K562 (cell line): ENCODE measurements at regions not wholly inside any gene's neighbourhood (a gene's known extent, or its start where the extent isn't known, plus 50 kb on each side); places are given as distances from the start of the nearest gene placed in this dataset.
A peak's percentile ranks its signal among the peaks of the same experiment; 100 is the strongest.

Experiments used
- ATAC-seq: fragments of 200-7000 bp; cut with Tn5 transposase; 3 replicates; pipeline ENCODE4 v1.9.1; 2020; ENCODE audit warnings: moderate library complexity
- BruUV-seq: library from RNA; stranded (reverse); fragments of 400-500 nt; replicated peaks from 2 replicates; lab custom pipeline; 2021; lab: Mats Ljungman, UMichigan
- CTCF ChIA-PET: fragments of 300-600 bp; formaldehyde crosslinking; extraction: SDS; loops from one replicate; lab custom pipeline; 2021; ENCODE audit warnings: low intra/inter-chr PET ratio; lab: Yijun Ruan, JAX
- POLR2A ChIA-PET: fragments of 300-600, 350-650 bp; sonication (Branson Sonifier 250); formaldehyde crosslinking; extraction: SDS; loops from one replicate; lab custom pipeline; 2021; ENCODE audit warnings: antibody characterized with exemption, inconsistent platforms; lab: Yijun Ruan, JAX
- DNase-seq, 4 experiments: peaks; one replicate each; pipeline versions ENCODE4 v3.0.0 to v3.0.0-alpha.2; 2011 to 2018; ENCODE audit warnings: low spot score in 3 of 4, mixed read lengths in 3 of 4; ENCODE audit errors: extremely low read depth in 1 of 4
- FAIRE-seq: peaks from 2 replicates; lab custom pipeline; 2011; peaks lifted over from hg19 to GRCh38; lab: Jason Lieb, UNC
- H2AFZ ChIP-seq: 2 replicates; pipeline ENCODE4 v1.6.0; 2011; ENCODE audit warnings: low read depth, low read length, control low read depth, inconsistent platforms
- H3K27ac ChIP-seq: fragments of 200-600 bp; 3 replicates; pipeline ENCODE4 v1.8.0; 2011; ENCODE audit warnings: low read depth, mild to moderate bottlenecking, control low read depth, inconsistent platforms, low read length, moderate library complexity, mixed read lengths; ENCODE audit errors: extremely low read depth
- H3K27me3 ChIP-seq, 2 experiments: fragments of 300-600 bp in 1 of 2; 2 replicates in 1 of 2; 3 replicates in 1 of 2; pipeline versions ENCODE4 v1.6.0 to v1.8.0; 2011; ENCODE audit warnings: inconsistent platforms in 2 of 2, low read length in 2 of 2, mild to moderate bottlenecking in 1 of 2, mixed read lengths in 1 of 2, moderate library complexity in 1 of 2; ENCODE audit not compliant: control insufficient read depth in 2 of 2, insufficient read depth in 2 of 2
- H3K36me3 ChIP-seq: fragments of 300-600 bp; 3 replicates; pipeline ENCODE4 v1.8.0; 2011; ENCODE audit warnings: mild to moderate bottlenecking, low read length, inconsistent platforms; ENCODE audit not compliant: control insufficient read depth, insufficient read depth
- H3K4me1 ChIP-seq, 2 experiments: fragments of 200-600 bp in 1 of 2; replicated peaks in 1 of 2; 2 replicates in 1 of 2; 3 replicates in 1 of 2; pipeline versions ENCODE4 v1.5.1 to v1.8.0; 2011; ENCODE audit warnings: inconsistent platforms in 2 of 2, low read length in 2 of 2, mild to moderate bottlenecking in 1 of 2, mixed read lengths in 1 of 2, moderate library complexity in 1 of 2; ENCODE audit not compliant: control insufficient read depth in 2 of 2, insufficient read depth in 2 of 2
- H3K4me2 ChIP-seq: 2 replicates; pipeline ENCODE4 v1.6.1; 2011; ENCODE audit warnings: low read length, control low read depth, inconsistent platforms, mixed read lengths; ENCODE audit not compliant: insufficient read depth
- H3K4me3 ChIP-seq: fragments of 200-600 bp; sonication (generic), shearing (Covaris generic); 2 replicates; pipeline ENCODE4 v1.5.1; 2016; ENCODE audit warnings: control low read depth, inconsistent platforms
- H3K79me2 ChIP-seq: fragments of 200-600 bp; 3 replicates; pipeline ENCODE4 v1.8.0; 2011; ENCODE audit warnings: low read length, inconsistent platforms; ENCODE audit not compliant: control insufficient read depth, insufficient read depth
- H3K9ac ChIP-seq, 2 experiments: 2 replicates each; pipeline versions ENCODE4 v1.6.0 to v1.6.1; 2011; ENCODE audit warnings: low read depth in 2 of 2, low read length in 2 of 2, control low read depth in 1 of 2, inconsistent platforms in 1 of 2, mild to moderate bottlenecking in 1 of 2, mixed read lengths in 1 of 2; ENCODE audit not compliant: insufficient read depth in 1 of 2
- H3K9me1 ChIP-seq: one replicate; pipeline ENCODE4 v1.6.0; 2011; ENCODE audit warnings: inconsistent platforms, mild to moderate bottlenecking, low read length, moderate library complexity; ENCODE audit not compliant: control insufficient read depth, insufficient read depth
- H3K9me3 ChIP-seq: replicated peaks from 2 replicates; pipeline ENCODE4 v1.5.1; 2011; ENCODE audit warnings: low read depth, low read length, inconsistent platforms; ENCODE audit not compliant: control insufficient read depth, insufficient read depth
- H4K20me1 ChIP-seq: replicated peaks from 2 replicates; pipeline ENCODE4 v1.6.1; 2011; ENCODE audit warnings: low read length, inconsistent platforms, mixed read lengths; ENCODE audit not compliant: control insufficient read depth, insufficient read depth
- AFF1 ChIP-seq, 2 experiments: fragments of 450-650 bp; IDR thresholded peaks; 2 replicates each; pipeline ENCODE4 v1.6.1; 2018; ENCODE audit warnings: mild to moderate bottlenecking in 2 of 2, low read depth in 1 of 2; ENCODE audit not compliant: partially characterized antibody in 2 of 2
- BCLAF1 ChIP-seq, 2 experiments: fragments of 450-650 bp in 1 of 2; IDR thresholded peaks; 2 replicates each; pipeline ENCODE4 v1.6.1; 2011 to 2017; ENCODE audit warnings: low read depth in 2 of 2, antibody characterized with exemption in 1 of 2, borderline replicate concordance in 1 of 2, low read length in 1 of 2, mild to moderate bottlenecking in 1 of 2, mixed read lengths in 1 of 2; ENCODE audit not compliant: control insufficient read depth in 1 of 2
- CEBPG ChIP-seq, 3 experiments: fragments of 200-800 bp in 1 of 3; sonication (Bioruptor generic) in 1 of 3; sonication (generic) in 1 of 3; formaldehyde crosslinking in 1 of 3; IDR thresholded peaks in 2 of 3; conservative IDR thresholded peaks in 1 of 3; 2 replicates each; pipeline versions ENCODE4 v1.6.1 to v1.8.0; 2016 to 2022; ENCODE audit warnings: missing compliant biosample characterization in 2 of 3, missing genetic modification characterization in 2 of 3, mild to moderate bottlenecking in 1 of 3, missing genetic modification reagents in 1 of 3
- DEAF1 ChIP-seq: fragments of 450-650 bp; formaldehyde crosslinking; IDR thresholded peaks from 2 replicates; pipeline ENCODE4 v1.4.0; 2020; ENCODE audit warnings: mild to moderate bottlenecking, moderate library complexity
- KDM4B ChIP-seq, 2 experiments: fragments of 450-650 bp in 1 of 2; sonication (generic) in 1 of 2; IDR thresholded peaks; 2 replicates each; pipeline ENCODE4 v1.6.1; 2016 to 2017; ENCODE audit warnings: borderline replicate concordance in 2 of 2, antibody characterized with exemption in 1 of 2, low read depth in 1 of 2, mild to moderate bottlenecking in 1 of 2
- U2AF1 ChIP-seq: fragments of 200-400 bp; formaldehyde crosslinking; optimal IDR thresholded peaks from 2 replicates; pipeline ENCODE3; 2017; ENCODE audit warnings: mild to moderate bottlenecking, low read depth, low read length, moderate library complexity
- ZBTB1 ChIP-seq: sonication (generic); formaldehyde crosslinking; IDR thresholded peaks from 2 replicates; pipeline ENCODE4 v1.8.1; 2023; ENCODE audit warnings: missing genetic modification reagents, low read depth, mild to moderate bottlenecking, borderline replicate concordance
- WGBS: fragments of 100-300 bp; shearing (Covaris generic); methylation state at CpG from one replicate; pipeline ENCODE4 v1.1.6; 2016; ENCODE audit warnings: low coverage, mixed read lengths; ENCODE audit not compliant: insufficient coverage; ENCODE audit errors: missing lambda C conversion rate; 5-methylcytosine and 5-hydroxymethylcytosine counted together
- in situ Hi-C: fragments of 300-500 bp; cut with MboI; formaldehyde crosslinking; loops from 4 replicates; pipeline ENCODE4 v1.15.0; 2018; ENCODE audit warnings: inconsistent platforms, mixed read lengths
- intact Hi-C: fragments of 100-400 bp; cut with micrococcal nuclease; formaldehyde crosslinking; loops from 2 replicates; pipeline ENCODE4 v1.14.2; 2022

- intact Hi-C loops (loop anchor here (5.0 kb wide), 1 partner anchor 91 kb away; no protein-coding TSS in a partner anchor), in situ Hi-C loops (no loop called here)
- no TSS peak for BruUV-seq
- H3K4me1 ChIP-seq: no peaks in the 10 kb centered on the region
- H2AFZ ChIP-seq: no peak overlapping the region
- peaks cover 6% of the 10 kb centered on the region for H3K9me1 ChIP-seq
- H3K27me3 ChIP-seq: no peaks in the 10 kb centered on the region
- under 1% methylated on average over 8 of the region's 9 CpGs for WGBS
- ATAC-seq: peak; percentile 93
- H4K20me1 ChIP-seq: no peaks in the 10 kb centered on the region
- no peak overlapping the region for H3K4me2 ChIP-seq
- no peak overlapping the region for H3K9ac ChIP-seq
- no peak overlapping the region for H3K4me3 ChIP-seq
- CTCF ChIA-PET: interaction anchor here (0.7 to 1.2 kb wide), 3 partner anchors 24 to 44 kb away, joined by 3 to 4 read pairs (median 3); no protein-coding TSS in a partner anchor
- FAIRE-seq: peak; percentile 78
- H3K79me2 ChIP-seq: no peaks in the 10 kb centered on the region
- no peak overlapping the region for H3K27ac ChIP-seq
- no peaks in the 10 kb centered on the region for H3K9me3 ChIP-seq
- H3K36me3 ChIP-seq: no peaks in the 10 kb centered on the region
- POLR2A ChIA-PET: no interaction called here
- DNase-seq: peak; percentile 49 to 59 (median 54)
- no peak for TF ChIP-seq BCLAF1 (IDR thresholded peaks at IDR 0.05; ENCODE audit: borderline replicate concordance in 1 of 2, control insufficient read depth in 1 of 2, low read depth in 2 of 2, low read length in 1 of 2)
- 0 out of 2 replicates have a peak, but pooled peaks have one; percentile 13 for TF ChIP-seq DEAF1 (CRISPR knock-in tag)
- TF ChIP-seq ZBTB1 (CRISPR knock-in tag): no peak
- no peak for TF ChIP-seq U2AF1
- no peak for TF ChIP-seq KDM4B (IDR thresholded peaks at IDR 0.05; ENCODE audit: borderline replicate concordance in 2 of 2, low read depth in 1 of 2)
- TF ChIP-seq AFF1 (IDR thresholded peaks at IDR 0.05; ENCODE audit: low read depth in 1 of 2, partially characterized antibody in 2 of 2): no peak
- TF ChIP-seq CEBPG (CRISPR knock-in tag; IDR thresholded peaks at IDR 0.05): no peak
- TF ChIP-seq CEBPG (tag; conservative IDR thresholded peaks at IDR 0.05 in 1 of 2, IDR thresholded peaks at IDR 0.05 in 1 of 2): peak in 1 of 2 experiments; percentile 48; a peak in 2 of 4 replicates
Observed at GRCh38 chr7:142482891-142483658, 225.2 kb upstream of the PRSS58 start.
